Karpas-422 (cell line): ENCODE measurements at regions not wholly inside any gene's neighbourhood (a gene's known extent, or its start where the extent isn't known, plus 50 kb on each side); places are given as distances from the start of the nearest gene placed in this dataset.

Experiments
- DNase-seq: peaks from one replicate; pipeline ENCODE4 v3.0.0-alpha.2; 2015
- H2AFZ ChIP-seq: fragments of 200-600 bp; sonication (generic); 2 replicates; pipeline ENCODE4 v1.6.1; 2014; ENCODE audit warnings: antibody characterized with exemption, low read length, mixed read lengths
- H3K27ac ChIP-seq: fragments of 200-600 bp; sonication (generic); 2 replicates; pipeline ENCODE4 v1.5.1; 2014; ENCODE audit warnings: mild to moderate bottlenecking, low read length, moderate library complexity
- H3K27me3 ChIP-seq: fragments of 200-600 bp; sonication (generic); 2 replicates; pipeline ENCODE4 v1.6.1; 2014; ENCODE audit warnings: low read length, mixed read lengths
- H3K36me3 ChIP-seq: fragments of 200-600 bp; sonication (generic); 2 replicates; pipeline ENCODE4 v1.6.1; 2014; ENCODE audit warnings: low read length, mixed read lengths; ENCODE audit not compliant: insufficient read depth
- H3K4me1 ChIP-seq: fragments of 200-600 bp; sonication (generic); 2 replicates; pipeline ENCODE4 v1.6.1; 2014; ENCODE audit warnings: mild to moderate bottlenecking, low read length, mixed read lengths
- H3K4me2 ChIP-seq: fragments of 200-600 bp; sonication (generic); 2 replicates; pipeline ENCODE4 v1.6.1; 2014; ENCODE audit warnings: low read length, low read depth, mild to moderate bottlenecking; ENCODE audit not compliant: poor library complexity, severe bottlenecking
- H3K4me3 ChIP-seq: fragments of 200-600 bp; sonication (generic); 2 replicates; pipeline ENCODE4 v1.5.1; 2014; ENCODE audit warnings: mild to moderate bottlenecking, antibody characterized with exemption, low read length, mixed read lengths
- H3K79me2 ChIP-seq: fragments of 200-600 bp; sonication (generic); 2 replicates; pipeline ENCODE4 v1.6.1; 2014; ENCODE audit warnings: mild to moderate bottlenecking, low read length, mixed read lengths
- H3K9ac ChIP-seq: fragments of 200-600 bp; sonication (generic); 2 replicates; pipeline ENCODE4 v1.6.0; 2014; ENCODE audit warnings: low read length
- H3K9me2 ChIP-seq: fragments of 200-600 bp; sonication (generic), shearing (Covaris generic); replicated peaks from 2 replicates; pipeline ENCODE4 v1.6.0; 2014; ENCODE audit warnings: mild to moderate bottlenecking, low read length, moderate library complexity; ENCODE audit not compliant: insufficient read depth
- H3K9me3 ChIP-seq: fragments of 300-700, 200-600 bp; sonication (generic); 2 replicates; pipeline ENCODE4 v1.6.1; 2014; ENCODE audit warnings: low read length, mixed read lengths
- H4K20me1 ChIP-seq: fragments of 200-600 bp; sonication (generic); 2 replicates; pipeline ENCODE4 v1.6.1; 2014; ENCODE audit warnings: mild to moderate bottlenecking, antibody characterized with exemption, low read length, low read depth; ENCODE audit not compliant: insufficient read depth

GRCh38 chr6:76615395-76615794, 542.9 kb upstream of the IMPG1 start:
- no peak for DNase-seq
- H3K4me1 ChIP-seq, result no peaks in the 10 kb centered on the region
- no peaks in the 10 kb centered on the region for H3K9me2 ChIP-seq
- H2AFZ ChIP-seq, result no peak overlapping the region
- H3K4me3 ChIP-seq, result no peak overlapping the region
- no peaks in the 10 kb centered on the region for H3K79me2 ChIP-seq
- H4K20me1 ChIP-seq, result no peaks in the 10 kb centered on the region
- no peak overlapping the region for H3K27ac ChIP-seq
- H3K36me3 ChIP-seq, result no peaks in the 10 kb centered on the region
- no peaks in the 10 kb centered on the region for H3K9me3 ChIP-seq
- H3K4me2 ChIP-seq, result no peak overlapping the region
- H3K27me3 ChIP-seq, result no peaks in the 10 kb centered on the region
- H3K9ac ChIP-seq, result no peak overlapping the region

- Histone ChIP-seq H3K27me3 (no peaks in the 10 kb centered on the region), H3K4me2 (no peak overlapping the region), H3K9me3 (peaks cover 3% of the 10 kb centered on the region; the same call in 1 of the 2 replicates)
Observed at GRCh38 chr6:76612954-76613353, 540.5 kb upstream of the IMPG1 start.

GRCh38 chr6:76609160-76609559, 536.7 kb upstream of the IMPG1 start:
- no peaks in the 10 kb centered on the region for H4K20me1 ChIP-seq
- no peak for DNase-seq
- no peaks in the 10 kb centered on the region for H3K79me2 ChIP-seq
- H3K27me3 ChIP-seq, result no peaks in the 10 kb centered on the region
- H3K9ac ChIP-seq, result no peak overlapping the region
- no peak overlapping the region for H3K27ac ChIP-seq
- no peak overlapping the region for H3K4me3 ChIP-seq
- H3K36me3 ChIP-seq, result no peaks in the 10 kb centered on the region
- no peaks in the 10 kb centered on the region for H3K4me1 ChIP-seq
- H2AFZ ChIP-seq, result no peak overlapping the region
- peaks cover 9% of the 10 kb centered on the region; the same call in 1 of the 2 replicates for H3K9me3 ChIP-seq
- no peak overlapping the region for H3K4me2 ChIP-seq
- no peaks in the 10 kb centered on the region for H3K9me2 ChIP-seq

More at GRCh38 chr6:76612954-76613353, 540.5 kb upstream of the IMPG1 start:
- Histone ChIP-seq H3K27ac (no peak overlapping the region), H3K9me2 (no peaks in the 10 kb centered on the region), H3K79me2 (no peaks in the 10 kb centered on the region), H3K4me1 (no peaks in the 10 kb centered on the region), H3K4me3 (no peak overlapping the region), H2AFZ (no peak overlapping the region), H4K20me1 (no peaks in the 10 kb centered on the region), H3K36me3 (no peaks in the 10 kb centered on the region), H3K9ac (no peak overlapping the region)
- DNase-seq, result no peak

- Histone ChIP-seq H2AFZ (no peak overlapping the region), H3K9me2 (no peaks in the 10 kb centered on the region), H3K4me2 (no peak overlapping the region), H3K27ac (no peak overlapping the region), H4K20me1 (no peaks in the 10 kb centered on the region), H3K4me3 (no peak overlapping the region), H3K36me3 (no peaks in the 10 kb centered on the region), H3K9me3 (peaks cover 7% of the 10 kb centered on the region; the same call in 1 of the 2 replicates), H3K27me3 (no peaks in the 10 kb centered on the region), H3K79me2 (no peaks in the 10 kb centered on the region), H3K4me1 (no peaks in the 10 kb centered on the region), H3K9ac (no peak overlapping the region)
- DNase-seq, result no peak
Observed at GRCh38 chr6:76594109-76594508, 521.6 kb upstream of the IMPG1 start.

GRCh38 chr6:76593668-76594067, 521.2 kb upstream of the IMPG1 start:
- Histone ChIP-seq H2AFZ (no peak overlapping the region), H3K27me3 (no peaks in the 10 kb centered on the region), H3K79me2 (no peaks in the 10 kb centered on the region), H3K4me1 (no peaks in the 10 kb centered on the region), H4K20me1 (no peaks in the 10 kb centered on the region), H3K9ac (no peak overlapping the region), H3K4me2 (no peak overlapping the region), H3K4me3 (no peak overlapping the region), H3K9me3 (peaks cover 9% of the 10 kb centered on the region; the same call in 1 of the 2 replicates), H3K36me3 (no peaks in the 10 kb centered on the region), H3K27ac (no peak overlapping the region), H3K9me2 (no peaks in the 10 kb centered on the region)
- no peak for DNase-seq

- Histone ChIP-seq H4K20me1 (no peaks in the 10 kb centered on the region), H3K27me3 (no peaks in the 10 kb centered on the region), H3K9ac (no peak overlapping the region), H3K79me2 (no peaks in the 10 kb centered on the region), H3K36me3 (no peaks in the 10 kb centered on the region), H3K4me3 (no peak overlapping the region), H3K9me2 (no peaks in the 10 kb centered on the region), H3K4me1 (no peaks in the 10 kb centered on the region), H3K4me2 (no peak overlapping the region), H2AFZ (no peak overlapping the region), H3K27ac (no peak overlapping the region), H3K9me3 (peaks cover 9% of the 10 kb centered on the region; the same call in 1 of the 2 replicates)
- no peak for DNase-seq
Observed at GRCh38 chr6:76592566-76592965, 520.1 kb upstream of the IMPG1 start.

GRCh38 chr6:76587271-76587670, 514.8 kb upstream of the IMPG1 start:
- DNase-seq, result no peak
- no peak overlapping the region for H3K9ac ChIP-seq
- no peaks in the 10 kb centered on the region for H3K4me1 ChIP-seq
- no peaks in the 10 kb centered on the region; the same call in 1 of the 2 replicates for H3K9me2 ChIP-seq
- peaks cover 13% of the 10 kb centered on the region; the same call in 1 of the 2 replicates for H3K9me3 ChIP-seq
- no peaks in the 10 kb centered on the region for H3K27me3 ChIP-seq
- no peaks in the 10 kb centered on the region for H3K79me2 ChIP-seq
- no peak overlapping the region for H3K27ac ChIP-seq
- H2AFZ ChIP-seq, result no peak overlapping the region
- no peak overlapping the region for H3K4me3 ChIP-seq
- no peaks in the 10 kb centered on the region for H4K20me1 ChIP-seq
- H3K4me2 ChIP-seq, result no peak overlapping the region
- no peaks in the 10 kb centered on the region for H3K36me3 ChIP-seq

- Histone ChIP-seq H3K36me3 (no peaks in the 10 kb centered on the region), H2AFZ (no peak overlapping the region), H3K4me3 (no peak overlapping the region), H3K4me1 (no peaks in the 10 kb centered on the region), H3K27ac (no peak overlapping the region), H3K9ac (no peak overlapping the region), H3K9me3 (peaks cover 14% of the 10 kb centered on the region; the same call in 1 of the 2 replicates), H3K27me3 (no peaks in the 10 kb centered on the region), H3K79me2 (no peaks in the 10 kb centered on the region), H4K20me1 (no peaks in the 10 kb centered on the region), H3K4me2 (no peak overlapping the region), H3K9me2 (no peaks in the 10 kb centered on the region; the same call in 1 of the 2 replicates)
- no peak for DNase-seq
Observed at GRCh38 chr6:76584121-76584520, 511.7 kb upstream of the IMPG1 start.

GRCh38 chr6:76578746-76579145, 506.3 kb upstream of the IMPG1 start:
- Histone ChIP-seq H3K9ac (no peak overlapping the region), H3K79me2 (no peaks in the 10 kb centered on the region), H2AFZ (no peak overlapping the region), H3K36me3 (no peaks in the 10 kb centered on the region), H3K9me3 (peaks cover 14% of the 10 kb centered on the region; the same call in 1 of the 2 replicates), H3K4me1 (no peaks in the 10 kb centered on the region), H3K4me3 (no peak overlapping the region), H3K27me3 (no peaks in the 10 kb centered on the region), H3K4me2 (no peak overlapping the region), H4K20me1 (no peaks in the 10 kb centered on the region), H3K27ac (no peak overlapping the region), H3K9me2 (no peaks in the 10 kb centered on the region)
- DNase-seq, result no peak
